Activated CD8-positive, alpha-beta memory T cell treated with anti-CD3 and anti-CD28 coated beads, Interleukin-2, amount 50 U/mL, for 24 hours (primary cell): ENCODE measurements at regions not wholly inside any gene's neighbourhood (a gene's known extent, or its start where the extent isn't known, plus 50 kb on each side); places are given as distances from the start of the nearest gene placed in this dataset.
"Not testable (repeated sequence)": the region's sequence is repeated elsewhere in the genome, so short reads cannot be mapped to it uniquely, and the experiment has no call there.

Experiments used
- DNase-seq: peaks from one replicate; pipeline ENCODE4 v3.0.0-alpha.2; 2020; ENCODE audit errors: extremely low read depth

DNA sequence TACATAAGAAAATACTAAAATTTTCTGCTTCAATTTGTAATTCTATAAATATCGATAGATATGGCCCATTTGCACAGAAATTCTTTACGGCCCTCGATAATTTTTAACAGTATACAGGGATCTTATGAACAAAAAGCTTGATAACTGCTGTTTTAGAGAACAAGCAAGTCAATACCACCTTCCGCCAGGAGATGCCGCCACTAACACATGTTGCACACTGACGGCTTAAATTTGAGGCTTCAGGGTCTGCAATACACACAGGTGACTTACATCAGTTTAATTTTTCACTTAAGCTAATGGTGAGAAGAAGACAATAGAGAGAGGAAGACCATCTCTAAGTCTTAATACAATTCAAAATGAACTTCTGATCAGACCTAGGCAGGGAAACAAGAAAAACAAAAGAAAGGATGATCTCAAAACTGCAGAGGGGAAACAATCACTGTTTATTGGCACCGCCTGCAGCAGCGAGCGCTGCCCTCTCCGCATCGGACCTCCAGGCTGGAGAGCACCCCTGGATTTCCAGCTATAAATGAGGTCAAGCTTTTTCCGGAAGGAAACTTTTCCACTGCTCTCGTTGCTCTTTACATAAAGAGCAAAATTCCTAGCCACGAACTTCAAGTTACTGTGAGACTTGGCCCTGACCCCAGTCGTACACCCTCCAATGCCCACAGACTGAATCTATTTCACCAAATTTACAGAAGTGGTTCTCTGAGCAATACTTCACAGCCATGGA is 53.9 kb downstream of the OTOR start:
- DNase-seq: peak; percentile 32

DNA sequence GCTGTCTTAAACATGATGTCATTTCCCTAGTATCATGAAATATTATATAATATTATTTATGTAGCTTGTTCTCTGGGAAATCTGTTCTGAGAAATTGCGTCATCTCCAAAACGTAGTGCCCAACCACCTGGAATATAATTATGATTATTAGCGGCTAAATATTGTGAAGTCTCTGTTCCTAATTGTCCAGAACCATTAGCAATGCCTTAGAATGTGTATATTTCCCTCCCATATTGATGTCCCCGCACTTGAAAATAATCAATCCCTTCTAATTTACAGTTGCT is 54.4 kb downstream of the OTOR start:
- no peak for DNase-seq

DNA sequence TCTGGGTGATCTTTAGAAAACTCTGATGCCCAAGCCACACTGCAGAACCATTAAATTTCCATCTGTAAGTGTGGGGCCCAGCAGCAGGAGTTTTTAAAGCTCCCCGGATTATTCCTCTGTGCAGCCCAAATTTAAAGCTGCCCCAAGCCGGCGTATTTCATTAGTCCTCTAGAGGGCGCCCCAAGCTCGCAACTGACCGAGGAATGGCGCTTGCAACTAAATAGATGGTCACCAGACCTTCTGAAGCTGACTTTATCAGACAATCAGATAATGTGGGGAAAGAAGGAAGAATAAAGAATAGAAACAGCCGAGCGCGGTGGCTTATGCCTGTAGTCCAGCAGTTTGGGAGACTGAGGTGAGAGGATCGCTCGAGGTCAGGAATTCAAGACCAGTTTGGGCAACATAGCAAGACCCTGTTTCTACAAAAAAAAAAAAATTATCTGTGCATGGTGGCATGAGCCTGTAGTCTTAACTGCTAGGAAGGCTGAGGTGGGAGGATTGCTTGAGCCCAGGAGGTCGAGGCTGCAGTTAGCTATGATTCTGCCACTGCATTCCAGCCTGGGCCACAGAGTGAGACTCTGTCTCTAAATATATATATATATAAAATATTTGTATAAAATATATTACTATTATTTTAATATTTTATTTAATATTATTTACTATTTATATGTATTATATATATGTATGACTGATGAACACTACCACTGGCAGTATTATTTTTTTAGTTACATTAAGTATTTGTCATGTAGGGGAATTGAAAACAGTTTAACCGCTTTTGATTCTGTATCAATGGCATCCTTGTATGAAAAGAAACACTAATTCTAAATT is 56.0 kb downstream of the OTOR start:
- peak; percentile 7 for DNase-seq

GRCh38 chr20:16804793-16805187 is 56.6 kb downstream of the OTOR start:
- DNase-seq: no peak

GRCh38 chr20:16806061-16806460 is 57.9 kb downstream of the OTOR start:
- DNase-seq: no peak

DNA sequence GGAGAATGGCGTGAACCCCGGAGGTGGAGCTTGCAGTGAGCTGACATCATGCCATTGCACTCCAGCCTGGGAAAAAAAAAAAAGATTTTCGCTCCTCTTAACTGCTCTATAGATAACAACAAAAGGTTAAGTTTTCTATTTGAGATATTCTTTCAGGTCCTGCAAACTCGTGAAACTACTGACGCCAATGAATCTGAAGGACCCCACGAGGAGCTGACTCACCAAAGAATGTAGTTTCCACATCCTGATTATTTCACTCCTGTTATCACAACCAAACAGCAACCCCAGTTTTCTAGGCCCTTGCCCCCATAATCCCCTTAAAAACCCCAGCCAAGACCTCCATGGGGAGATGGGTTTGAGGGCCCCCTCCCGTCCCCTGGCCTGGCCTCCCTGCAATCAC is 58.7 kb downstream of the OTOR start:
- no peak for DNase-seq

- DNase-seq: no peak
Measured at GRCh38 chr20:16808796-16809195, 60.6 kb downstream of the OTOR start.

- no peak for DNase-seq
Measured at GRCh38 chr20:16810216-16810615, 62.1 kb downstream of the OTOR start.

DNA sequence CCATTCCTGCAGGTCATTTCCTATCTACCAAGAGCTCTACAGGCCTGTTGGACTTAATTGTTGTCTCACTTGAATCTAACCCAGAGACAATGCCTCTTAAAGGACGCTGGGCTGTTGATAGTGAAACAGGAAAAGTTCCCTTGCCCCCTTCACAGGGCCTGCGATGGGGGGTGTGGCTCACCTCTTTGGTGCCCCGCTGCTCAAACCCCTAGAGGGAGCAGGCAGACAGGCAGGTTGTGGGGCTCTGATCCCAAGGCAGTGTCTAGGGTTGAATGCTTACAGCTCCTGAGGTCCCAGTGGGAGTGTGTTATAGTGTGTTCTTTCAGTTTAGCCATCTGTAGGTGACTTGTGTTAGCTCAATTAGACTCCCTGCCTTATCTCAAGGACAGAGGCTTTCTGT is 68.0 kb downstream of the OTOR start:
- DNase-seq: no peak

- no peak for DNase-seq
Measured at GRCh38 chr20:16819483-16819882, 71.3 kb downstream of the OTOR start.

DNA sequence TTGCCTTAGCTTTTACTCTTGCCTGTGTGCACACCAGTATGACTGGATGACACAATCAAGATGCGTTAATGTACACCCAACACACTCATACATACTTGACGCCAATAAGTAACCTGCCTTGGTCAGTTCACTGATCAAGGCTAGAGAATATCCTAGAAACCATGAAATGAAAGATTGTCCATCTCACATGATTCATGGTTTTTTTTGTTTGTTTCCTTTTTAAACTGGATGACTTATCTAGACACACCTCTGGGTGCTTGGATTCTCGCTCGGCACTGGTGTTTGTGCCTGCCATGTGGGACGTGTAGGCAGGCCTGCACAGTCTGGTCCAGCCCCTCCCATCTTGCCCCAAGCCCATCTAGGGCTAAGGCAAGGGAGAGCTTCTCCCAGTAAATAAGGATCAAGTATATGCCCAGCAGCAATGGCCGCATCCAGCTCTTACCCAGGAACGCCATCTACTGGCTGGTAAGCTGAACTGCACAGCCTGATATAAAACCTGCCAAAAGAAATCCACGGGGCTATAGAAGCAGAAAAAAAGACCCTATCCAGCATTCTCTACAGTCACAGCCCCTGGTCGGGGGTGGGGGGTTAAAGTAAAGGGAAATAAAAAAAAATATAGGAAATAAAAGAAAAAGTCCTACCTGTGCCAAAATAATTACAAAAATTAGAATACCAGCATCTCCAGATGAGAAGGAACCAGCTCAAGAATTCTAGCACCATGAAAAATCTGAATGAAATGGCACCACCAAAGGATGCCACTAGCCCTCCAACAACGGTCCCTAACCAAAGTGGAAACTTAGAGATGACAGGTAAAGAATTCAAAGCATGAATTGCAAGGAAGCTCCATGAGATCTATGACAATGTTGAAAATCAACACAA is 73.3 kb downstream of the OTOR start:
- no peak for DNase-seq

GRCh38 chr20:16824664-16825063 is 76.5 kb downstream of the OTOR start:
- no peak for DNase-seq

GRCh38 chr20:16828666-16829305 is 80.6 kb downstream of the OTOR start:
- no peak for DNase-seq

DNA sequence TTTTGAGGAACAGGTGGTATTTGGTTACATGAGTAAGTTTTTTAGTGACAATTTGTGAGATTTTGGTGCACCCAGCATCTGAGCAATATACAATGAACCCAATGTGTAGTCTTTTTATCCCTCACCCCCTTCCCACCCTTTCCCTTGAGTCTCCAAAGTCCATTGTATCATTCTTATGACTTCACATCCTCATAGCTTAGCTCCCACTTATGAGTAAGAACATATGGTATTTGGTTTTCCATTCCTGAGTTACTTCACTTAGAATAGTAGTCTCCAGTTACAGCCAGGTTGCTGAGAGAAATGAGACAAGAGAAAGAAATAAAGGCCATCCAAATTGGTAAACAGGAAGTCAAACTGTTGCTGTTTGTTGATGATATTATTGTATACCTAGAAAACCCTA is 87.5 kb downstream of the OTOR start:
- not testable (repeated sequence) for DNase-seq

- DNase-seq: no peak
Measured at GRCh38 chr20:16842486-16843120, 94.4 kb downstream of the OTOR start.

DNA sequence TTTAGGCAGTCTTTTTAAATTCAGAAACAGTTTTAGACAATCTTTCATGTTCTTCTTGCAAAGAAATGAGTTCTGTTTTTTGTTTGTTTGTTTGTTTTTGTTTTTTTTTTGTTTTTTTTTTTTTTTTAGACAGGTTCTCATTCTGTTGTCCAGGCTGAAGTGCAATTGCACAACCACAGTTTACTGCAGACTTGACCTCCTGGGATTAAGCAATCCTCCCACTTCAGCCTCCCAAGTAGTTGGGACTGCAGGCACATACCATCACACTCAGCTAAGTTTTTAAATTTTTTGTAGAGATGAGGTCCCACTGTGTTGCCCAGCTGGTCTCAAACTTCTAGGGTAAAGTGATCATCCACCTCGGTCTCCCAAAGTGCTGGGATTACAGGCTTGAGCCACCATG is 96.2 kb downstream of the OTOR start:
- no peak for DNase-seq

DNA sequence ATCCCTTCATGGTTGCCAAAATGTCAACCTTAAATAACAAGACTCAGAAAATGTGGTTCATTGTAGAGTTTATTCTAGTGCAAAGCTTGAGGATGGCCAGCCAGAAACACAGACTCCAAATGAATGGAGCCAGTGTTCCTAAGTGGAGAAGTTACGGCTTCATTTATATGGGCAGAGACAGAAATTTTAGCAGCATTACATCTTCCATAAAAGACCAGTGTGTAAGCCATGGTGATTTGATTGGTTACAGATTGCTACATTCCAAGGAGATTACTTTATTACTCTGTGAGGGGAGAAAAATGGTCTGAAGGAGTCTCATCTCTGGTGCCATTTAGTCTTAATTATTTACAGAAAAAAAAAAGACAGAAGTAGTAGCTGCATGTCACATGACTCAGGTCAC is 97.8 kb downstream of the OTOR start:
- no peak for DNase-seq

GRCh38 chr20:16848061-16848460 is 99.9 kb downstream of the OTOR start:
- DNase-seq: no peak

GRCh38 chr20:16848526-16848925 is 100.4 kb downstream of the OTOR start:
- DNase-seq: no peak

DNA sequence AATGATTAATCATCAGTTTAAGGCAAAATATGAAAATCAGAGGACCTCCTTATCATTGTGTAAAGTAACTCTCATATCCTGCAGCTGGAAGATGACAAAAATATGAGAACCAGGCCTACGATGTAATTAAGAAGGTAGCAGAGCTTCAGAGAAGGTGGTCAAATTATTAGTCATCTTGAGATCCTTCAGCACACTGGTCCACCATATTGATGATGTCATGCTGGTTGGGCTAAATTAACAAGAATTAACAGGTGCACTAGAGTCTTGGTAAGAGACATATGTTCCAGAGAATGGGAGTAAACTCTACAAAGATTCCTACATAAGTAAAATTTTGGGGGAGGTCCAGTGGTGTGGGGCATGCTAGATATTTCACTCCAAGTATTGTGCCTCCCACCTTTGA is 112.8 kb downstream of the OTOR start:
- no peak for DNase-seq

GRCh38 chr20:16861708-16862107 is 113.5 kb downstream of the OTOR start:
- DNase-seq: no peak

GRCh38 chr20:16863303-16863702 is 115.1 kb downstream of the OTOR start:
- DNase-seq: no peak
